HepG2 (cell line): ENCODE measurements at regions not wholly inside any gene's neighbourhood (a gene's known extent, or its start where the extent isn't known, plus 50 kb on each side); places are given as distances from the start of the nearest gene placed in this dataset.

ENCODE experiments used
- ATAC-seq: fragments of 200-7000 bp; cut with Tn5 transposase; 3 replicates; pipeline ENCODE4 v1.9.1; 2020; ENCODE audit warnings: mild to moderate bottlenecking, moderate library complexity
- BruUV-seq: library from RNA; stranded (reverse); fragments of 400-500 nt; replicated peaks from 2 replicates; lab custom pipeline; 2021; lab: Mats Ljungman, UMichigan
- CTCF ChIA-PET: fragments of 300-600 bp; formaldehyde crosslinking; extraction: SDS; loops from one replicate; lab custom pipeline; 2021; ENCODE audit warnings: low total read pairs, inconsistent platforms, low intra/inter-chr PET ratio; lab: Yijun Ruan, JAX
- POLR2A ChIA-PET: fragments of 350-600 bp; sonication (Branson Sonifier 250); formaldehyde crosslinking; loops from one replicate; lab custom pipeline; 2020; ENCODE audit warnings: antibody characterized with exemption, inconsistent platforms; lab: Yijun Ruan, JAX
- DNase-seq: peaks from one replicate; pipeline ENCODE4 v3.0.0-alpha.2; 2015; ENCODE audit warnings: low spot score
- FAIRE-seq: peaks from 3 replicates; lab custom pipeline; 2011; peaks lifted over from hg19 to GRCh38; lab: Jason Lieb, UNC
- H2AFZ ChIP-seq: one replicate; pipeline ENCODE4 v1.6.1; 2011; ENCODE audit warnings: low read length, inconsistent platforms
- H3K27ac ChIP-seq: fragments of 300-600 bp; 3 replicates; pipeline ENCODE4 v1.8.0; 2011; ENCODE audit warnings: mixed run types, mild to moderate bottlenecking, mixed read lengths, low read length, inconsistent platforms; ENCODE audit not compliant: insufficient read depth; ENCODE audit errors: extremely low read length
- H3K27me3 ChIP-seq, 2 experiments: fragments of 200-600 bp in 1 of 2; 2 replicates in 1 of 2; 3 replicates in 1 of 2; pipeline versions ENCODE4 v1.6.0 to v1.8.0; 2011; ENCODE audit warnings: low read length in 2 of 2, mild to moderate bottlenecking in 2 of 2, moderate library complexity in 2 of 2, inconsistent platforms in 1 of 2; ENCODE audit not compliant: insufficient read depth in 2 of 2, control insufficient read depth in 1 of 2
- H3K36me3 ChIP-seq, 2 experiments: fragments of 200-600 bp in 1 of 2; replicated peaks in 1 of 2; 2 replicates in 1 of 2; 3 replicates in 1 of 2; pipeline versions ENCODE4 v1.5.1 to v1.8.0; 2011; ENCODE audit warnings: low read length in 2 of 2, inconsistent platforms in 1 of 2; ENCODE audit not compliant: insufficient read depth in 2 of 2, control insufficient read depth in 1 of 2
- H3K4me1 ChIP-seq: 2 replicates; pipeline ENCODE4 v1.5.1; 2012; ENCODE audit warnings: low read length, inconsistent platforms; ENCODE audit not compliant: insufficient read depth
- H3K4me2 ChIP-seq: 2 replicates; pipeline ENCODE4 v1.6.0; 2011; ENCODE audit warnings: low read depth, low read length, inconsistent platforms
- H3K4me3 ChIP-seq, 3 experiments: fragments of 200-600 bp in 1 of 3; sonication (generic), shearing (Covaris generic) in 1 of 3; replicated peaks in 1 of 3; 2 replicates each; pipeline ENCODE4 v1.5.1; 2011 to 2016; ENCODE audit warnings: low read length in 3 of 3, inconsistent platforms in 2 of 3, low read depth in 2 of 3, mild to moderate bottlenecking in 2 of 3, control low read depth in 1 of 3, mixed read lengths in 1 of 3; ENCODE audit not compliant: insufficient read depth in 1 of 3
- H3K79me2 ChIP-seq: one replicate; pipeline ENCODE4 v1.6.1; 2011; ENCODE audit warnings: low read length, inconsistent platforms; ENCODE audit not compliant: insufficient read depth
- H3K9ac ChIP-seq: 2 replicates; pipeline ENCODE4 v1.6.0; 2011; ENCODE audit warnings: mild to moderate bottlenecking, low read depth, low read length, inconsistent platforms; ENCODE audit not compliant: insufficient read depth
- H3K9me3 ChIP-seq: 2 replicates; pipeline ENCODE4 v1.5.1; 2012; ENCODE audit warnings: mild to moderate bottlenecking, low read length
- H4K20me1 ChIP-seq: 2 replicates; pipeline ENCODE4 v1.6.0; 2011; ENCODE audit warnings: inconsistent platforms, mild to moderate bottlenecking, low read length, moderate library complexity; ENCODE audit not compliant: insufficient read depth
- CCDC6 ChIP-seq: sonication (generic); formaldehyde crosslinking; IDR thresholded peaks from 2 replicates; pipeline ENCODE4 v1.8.1; 2022; ENCODE audit warnings: mild to moderate bottlenecking, missing genetic modification reagents, moderate library complexity
- ESRRA ChIP-seq: sonication (generic); formaldehyde crosslinking; IDR thresholded peaks from 2 replicates; pipeline ENCODE4 v1.5.1; 2020; ENCODE audit warnings: mild to moderate bottlenecking, low read depth, missing genetic modification reagents
- SCMH1 ChIP-seq: sonication (generic); formaldehyde crosslinking; IDR thresholded peaks from 2 replicates; pipeline ENCODE4 v1.9.0; 2021; ENCODE audit warnings: missing genetic modification reagents, mild to moderate bottlenecking, borderline replicate concordance
- SMAD1 ChIP-seq: sonication (generic); formaldehyde crosslinking; IDR thresholded peaks from 2 replicates; pipeline ENCODE4 v1.4.0; 2020; ENCODE audit warnings: missing genetic modification reagents, low read depth, mild to moderate bottlenecking, borderline replicate concordance
- SMARCE1 ChIP-seq: fragments of 450-650 bp; IDR thresholded peaks from 2 replicates; pipeline ENCODE4 v1.6.1; 2017; ENCODE audit warnings: borderline replicate concordance
- SNAPC2 ChIP-seq: sonication (generic); formaldehyde crosslinking; IDR thresholded peaks from 2 replicates; pipeline ENCODE4 v1.8.1; 2022; ENCODE audit warnings: mild to moderate bottlenecking, missing genetic modification reagents
- SRSF1 ChIP-seq: fragments of 200-400 bp; formaldehyde crosslinking; optimal IDR thresholded peaks from 2 replicates; pipeline ENCODE3; 2017; ENCODE audit warnings: mild to moderate bottlenecking, low read depth, low read length, moderate library complexity
- TEAD3 ChIP-seq: optimal IDR thresholded peaks from 2 replicates; pipeline ENCODE3; 2016; ENCODE audit warnings: borderline replicate concordance
- ZNF138 ChIP-seq: sonication (generic); formaldehyde crosslinking; IDR thresholded peaks from 2 replicates; pipeline ENCODE4 v1.5.0; 2020; ENCODE audit warnings: mild to moderate bottlenecking, low read depth, missing genetic modification reagents
- ZNF24 ChIP-seq: fragments of 450-650 bp; IDR thresholded peaks from 2 replicates; pipeline ENCODE4 v1.6.1; 2017; ENCODE audit warnings: antibody characterized with exemption, mild to moderate bottlenecking
- WGBS: methylation state at CpG from one replicate; pipeline ENCODE4 v1.1.6; 2017; ENCODE audit warnings: low lambda C conversion rate; 5-methylcytosine and 5-hydroxymethylcytosine counted together
- in situ Hi-C: cut with HindIII; loops from 2 replicates; pipeline ENCODE4 v1.10.0; 2017; ENCODE audit warnings: low pct_unique_long_range_greater_than_20kb; ENCODE audit not compliant: extremely low pct_ligation_motif_present
- intact Hi-C: fragments of 100-400 bp; cut with micrococcal nuclease; formaldehyde crosslinking; loops from one replicate; pipeline ENCODE4 v1.10.0; 2022; ENCODE audit not compliant: unreplicated experiment
- TF ChIP-seq, protein P1 (sequence below): sonication (generic); formaldehyde crosslinking; IDR thresholded peaks from 2 replicates; pipeline ENCODE4 v1.4.0; 2020; ENCODE audit warnings: mild to moderate bottlenecking, missing genetic modification reagents, borderline replicate concordance
- TF ChIP-seq, protein P2 (sequence below): fragments of 450-650 bp; IDR thresholded peaks from 2 replicates; pipeline ENCODE4 v1.6.1; 2017; ENCODE audit warnings: mild to moderate bottlenecking
- TF ChIP-seq, protein P3 (sequence below): sonication (generic); formaldehyde crosslinking; IDR thresholded peaks from 2 replicates; pipeline ENCODE4 v1.5.1; 2020; ENCODE audit warnings: mild to moderate bottlenecking, missing genetic modification reagents, moderate library complexity

DNA sequence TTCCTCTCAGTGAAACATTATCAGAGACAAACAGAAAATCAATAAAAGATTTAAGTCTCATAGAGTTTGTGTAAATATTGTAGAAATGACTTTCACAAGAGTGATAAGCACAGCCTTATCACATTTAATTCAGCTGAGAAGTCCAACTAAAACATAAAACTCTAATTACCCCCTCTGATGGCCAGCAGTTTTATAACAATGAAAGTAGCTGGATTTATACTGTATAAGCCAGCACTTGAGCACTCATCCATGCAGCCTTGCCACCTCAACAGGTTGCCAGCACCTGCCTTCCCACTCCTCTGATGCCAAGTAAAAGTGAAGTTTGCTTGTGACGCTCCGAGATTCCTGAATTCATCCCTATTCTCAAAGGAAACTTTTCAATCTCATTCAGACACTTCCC lies 103.0 kb upstream of the STK39 start:
- in situ Hi-C loops, result no loop called here
- POLR2A ChIA-PET, result no interaction called here
- H3K27ac ChIP-seq, result no peak overlapping the region
- FAIRE-seq, result no peak
- H4K20me1 ChIP-seq, result no peaks in the 10 kb centered on the region
- H3K4me2 ChIP-seq, result no peak overlapping the region
- H3K4me3 ChIP-seq, result no peak overlapping the region
- TF ChIP-seq CCDC6 (no peak), ZNF138 (CRISPR knock-in tag) (no peak), SCMH1 (CRISPR knock-in tag) (no peak), ZNF24 (no peak), TEAD3 (CRISPR knock-in tag) (no peak), SMAD1 (no peak), SMARCE1 (no peak), SNAPC2 (no peak), ESRRA (no peak), SRSF1 (no peak)
- TF ChIP-seq, protein P1, sequence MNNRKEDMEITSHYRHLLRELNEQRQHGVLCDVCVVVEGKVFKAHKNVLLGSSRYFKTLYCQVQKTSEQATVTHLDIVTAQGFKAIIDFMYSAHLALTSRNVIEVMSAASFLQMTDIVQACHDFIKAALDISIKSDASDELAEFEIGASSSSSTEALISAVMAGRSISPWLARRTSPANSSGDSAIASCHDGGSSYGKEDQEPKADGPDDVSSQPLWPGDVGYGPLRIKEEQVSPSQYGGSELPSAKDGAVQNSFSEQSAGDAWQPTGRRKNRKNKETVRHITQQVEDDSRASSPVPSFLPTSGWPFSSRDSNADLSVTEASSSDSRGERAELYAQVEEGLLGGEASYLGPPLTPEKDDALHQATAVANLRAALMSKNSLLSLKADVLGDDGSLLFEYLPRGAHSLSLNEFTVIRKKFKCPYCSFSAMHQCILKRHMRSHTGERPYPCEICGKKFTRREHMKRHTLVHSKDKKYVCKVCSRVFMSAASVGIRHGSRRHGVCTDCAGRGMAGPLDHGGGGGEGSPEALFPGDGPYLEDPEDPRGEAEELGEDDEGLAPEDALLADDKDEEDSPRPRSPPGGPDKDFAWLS (CRISPR knock-in tag), result no peak
- TF ChIP-seq, protein P2, sequence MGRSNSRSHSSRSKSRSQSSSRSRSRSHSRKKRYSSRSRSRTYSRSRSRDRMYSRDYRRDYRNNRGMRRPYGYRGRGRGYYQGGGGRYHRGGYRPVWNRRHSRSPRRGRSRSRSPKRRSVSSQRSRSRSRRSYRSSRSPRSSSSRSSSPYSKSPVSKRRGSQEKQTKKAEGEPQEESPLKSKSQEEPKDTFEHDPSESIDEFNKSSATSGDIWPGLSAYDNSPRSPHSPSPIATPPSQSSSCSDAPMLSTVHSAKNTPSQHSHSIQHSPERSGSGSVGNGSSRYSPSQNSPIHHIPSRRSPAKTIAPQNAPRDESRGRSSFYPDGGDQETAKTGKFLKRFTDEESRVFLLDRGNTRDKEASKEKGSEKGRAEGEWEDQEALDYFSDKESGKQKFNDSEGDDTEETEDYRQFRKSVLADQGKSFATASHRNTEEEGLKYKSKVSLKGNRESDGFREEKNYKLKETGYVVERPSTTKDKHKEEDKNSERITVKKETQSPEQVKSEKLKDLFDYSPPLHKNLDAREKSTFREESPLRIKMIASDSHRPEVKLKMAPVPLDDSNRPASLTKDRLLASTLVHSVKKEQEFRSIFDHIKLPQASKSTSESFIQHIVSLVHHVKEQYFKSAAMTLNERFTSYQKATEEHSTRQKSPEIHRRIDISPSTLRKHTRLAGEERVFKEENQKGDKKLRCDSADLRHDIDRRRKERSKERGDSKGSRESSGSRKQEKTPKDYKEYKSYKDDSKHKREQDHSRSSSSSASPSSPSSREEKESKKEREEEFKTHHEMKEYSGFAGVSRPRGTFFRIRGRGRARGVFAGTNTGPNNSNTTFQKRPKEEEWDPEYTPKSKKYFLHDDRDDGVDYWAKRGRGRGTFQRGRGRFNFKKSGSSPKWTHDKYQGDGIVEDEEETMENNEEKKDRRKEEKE, result no peak
- TF ChIP-seq, protein P3, sequence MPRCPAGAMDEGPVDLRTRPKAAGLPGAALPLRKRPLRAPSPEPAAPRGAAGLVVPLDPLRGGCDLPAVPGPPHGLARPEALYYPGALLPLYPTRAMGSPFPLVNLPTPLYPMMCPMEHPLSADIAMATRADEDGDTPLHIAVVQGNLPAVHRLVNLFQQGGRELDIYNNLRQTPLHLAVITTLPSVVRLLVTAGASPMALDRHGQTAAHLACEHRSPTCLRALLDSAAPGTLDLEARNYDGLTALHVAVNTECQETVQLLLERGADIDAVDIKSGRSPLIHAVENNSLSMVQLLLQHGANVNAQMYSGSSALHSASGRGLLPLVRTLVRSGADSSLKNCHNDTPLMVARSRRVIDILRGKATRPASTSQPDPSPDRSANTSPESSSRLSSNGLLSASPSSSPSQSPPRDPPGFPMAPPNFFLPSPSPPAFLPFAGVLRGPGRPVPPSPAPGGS, result no peak
- H3K9ac ChIP-seq, result no peak overlapping the region
- no peak for DNase-seq
- H3K4me1 ChIP-seq, result peaks cover 7% of the 10 kb centered on the region
- ATAC-seq, result no peak
- no TSS peak for BruUV-seq
- no peaks in the 10 kb centered on the region for H3K36me3 ChIP-seq
- intact Hi-C loops, result no loop called here
- H3K27me3 ChIP-seq, result 0 out of 5 replicates have a peak, but pooled peaks cover 0 to 5% of the 10 kb centered on the region in 2 experiments
- CTCF ChIA-PET, result interaction anchor here (1.5 kb wide), 1 partner anchor 408 kb away, joined by 5 read pairs; no protein-coding TSS in a partner anchor
- no peaks in the 10 kb centered on the region for H3K9me3 ChIP-seq
- H2AFZ ChIP-seq, result no peak overlapping the region
- 83% methylated on average over 2 of the region's 2 CpGs for WGBS
- H3K79me2 ChIP-seq, result no peaks in the 10 kb centered on the region
